ENCODE measurements at regions not wholly inside any gene's neighbourhood (a gene's known extent, or its start where the extent isn't known, plus 50 kb on each side); places are given as distances from the start of the nearest gene placed in this dataset.

GRCh38 chr10:71032887-71033286, 144.5 kb upstream of the PCBD1 start:
- no peak for TF ChIP-seq CTCF (IDR thresholded peaks at IDR 0.05; ENCODE audit: low read length)
- no peak for TF ChIP-seq EZH2 (IDR thresholded peaks at IDR 0.05; ENCODE audit: borderline replicate concordance, low read length)
